ENCODE measurements at regions not wholly inside any gene's neighbourhood (a gene's known extent, or its start where the extent isn't known, plus 50 kb on each side); places are given as distances from the start of the nearest gene placed in this dataset.
"Not testable (repeated sequence)": the region's sequence is repeated elsewhere in the genome, so short reads cannot be mapped to it uniquely, and the experiment has no call there.

GRCh38 chr10:84718877-84719616 is 390.7 kb downstream of the CCSER2 start:
- H4K20me1 ChIP-seq (ENCODE audit: insufficient read depth, poor library complexity, severe bottlenecking) = no peaks in the 10 kb centered on the region
- H3K79me2 ChIP-seq = no peaks in the 10 kb centered on the region
- H3K36me3 ChIP-seq (replicated peaks; ENCODE audit: insufficient read depth, low read depth) = no peaks in the 10 kb centered on the region
- H3K4me2 ChIP-seq = no peak overlapping the region
- no peak overlapping the region for H3K4me3 ChIP-seq
- no peak overlapping the region for H3K27ac ChIP-seq
- H3K4me1 ChIP-seq (ENCODE audit: insufficient read depth) = no peaks in the 10 kb centered on the region
- TF ChIP-seq EZH2 (IDR thresholded peaks at IDR 0.05; ENCODE audit: borderline replicate concordance) (no peak), CTCF (IDR thresholded peaks at IDR 0.05; ENCODE audit: poor library complexity) (no peak), EZH2phosphoT487 (IDR thresholded peaks at IDR 0.05; ENCODE audit: low read depth, severe bottlenecking, unreplicated experiment) (no peak)
- no peaks in the 10 kb centered on the region for H3K27me3 ChIP-seq
- no peak for DNase-seq (ENCODE audit: low spot score)
- H2AFZ ChIP-seq = no peak overlapping the region
- 90% methylated on average over 3 of the region's 3 CpGs for WGBS (ENCODE audit: low lambda C conversion rate, missing lambda C conversion rate)
- H3K9me2 ChIP-seq (replicated peaks; ENCODE audit: insufficient read depth) = no peaks in the 10 kb centered on the region
- H3K9me3 ChIP-seq (ENCODE audit: low read depth) = no peaks in the 10 kb centered on the region

DNA sequence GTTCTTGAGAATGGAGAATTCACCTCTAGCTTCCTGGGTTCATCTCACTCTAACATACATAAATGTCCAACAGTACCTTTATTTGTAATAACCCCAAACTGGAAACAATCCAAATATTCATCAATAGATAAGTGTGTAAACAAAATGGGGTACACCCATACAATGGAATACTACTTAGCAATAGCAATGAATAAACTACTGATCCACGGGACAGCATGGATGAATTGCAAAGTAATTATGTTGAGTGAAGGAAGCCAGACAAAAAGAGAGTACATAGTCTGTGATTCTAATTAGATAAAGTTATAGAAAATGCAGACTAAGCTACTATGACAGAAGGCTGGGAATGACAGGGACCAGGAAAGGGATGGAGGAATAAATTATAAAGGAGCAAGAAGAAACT is 391.3 kb downstream of the CCSER2 start:
- 92% methylated on average over 1 of the region's 1 CpG for WGBS (ENCODE audit: low lambda C conversion rate, missing lambda C conversion rate)
- TF ChIP-seq EZH2phosphoT487 (IDR thresholded peaks at IDR 0.05; ENCODE audit: low read depth, severe bottlenecking, unreplicated experiment) (no peak), EZH2 (IDR thresholded peaks at IDR 0.05; ENCODE audit: borderline replicate concordance) (no peak), CTCF (IDR thresholded peaks at IDR 0.05; ENCODE audit: poor library complexity) (no peak)
- Histone ChIP-seq H3K79me2 (no peaks in the 10 kb centered on the region), H3K4me1 (ENCODE audit: insufficient read depth) (no peaks in the 10 kb centered on the region), H3K4me3 (no peak overlapping the region), H4K20me1 (ENCODE audit: insufficient read depth, poor library complexity, severe bottlenecking) (no peaks in the 10 kb centered on the region), H3K36me3 (replicated peaks; ENCODE audit: insufficient read depth, low read depth) (no peaks in the 10 kb centered on the region), H3K27me3 (no peaks in the 10 kb centered on the region), H3K9me2 (replicated peaks; ENCODE audit: insufficient read depth) (no peaks in the 10 kb centered on the region), H2AFZ (no peak overlapping the region), H3K9me3 (ENCODE audit: low read depth) (no peaks in the 10 kb centered on the region), H3K4me2 (no peak overlapping the region), H3K27ac (no peak overlapping the region)
- DNase-seq (ENCODE audit: low spot score) = no peak

DNA sequence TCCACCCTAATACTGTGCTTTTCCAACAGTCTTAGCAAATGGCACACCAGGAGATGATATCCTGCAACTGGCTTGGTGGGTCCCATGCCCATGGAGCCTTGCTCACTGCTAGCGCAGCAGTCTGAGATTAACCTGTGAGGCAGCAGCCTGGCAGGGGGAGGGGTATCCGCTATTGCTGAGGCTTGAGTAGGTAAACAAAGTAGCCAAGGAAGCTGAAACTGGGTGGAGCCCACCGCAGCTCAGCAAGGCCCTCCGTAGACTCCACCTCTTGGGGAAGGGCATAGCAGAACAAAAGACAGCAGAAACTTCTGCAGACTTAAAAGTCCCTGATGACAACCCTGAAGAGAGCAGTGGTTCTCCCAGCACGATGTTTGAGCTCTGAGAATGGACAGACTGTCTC is 399.0 kb downstream of the CCSER2 start:
- WGBS (ENCODE audit: low lambda C conversion rate, missing lambda C conversion rate) = 69% methylated on average over 5 of the region's 5 CpGs
- H3K9me2 ChIP-seq (replicated peaks; ENCODE audit: insufficient read depth) = no peaks in the 10 kb centered on the region
- DNase-seq (ENCODE audit: low spot score) = no peak
- no peak overlapping the region for H3K4me2 ChIP-seq
- H3K9me3 ChIP-seq (ENCODE audit: low read depth) = no peaks in the 10 kb centered on the region
- no peak overlapping the region for H2AFZ ChIP-seq
- no peak overlapping the region for H3K4me3 ChIP-seq
- no peak overlapping the region for H3K27ac ChIP-seq
- H3K79me2 ChIP-seq = no peaks in the 10 kb centered on the region
- no peaks in the 10 kb centered on the region for H3K36me3 ChIP-seq (replicated peaks; ENCODE audit: insufficient read depth, low read depth)
- H3K4me1 ChIP-seq (ENCODE audit: insufficient read depth) = no peaks in the 10 kb centered on the region
- no peaks in the 10 kb centered on the region for H4K20me1 ChIP-seq (ENCODE audit: insufficient read depth, poor library complexity, severe bottlenecking)
- H3K27me3 ChIP-seq = no peaks in the 10 kb centered on the region
- TF ChIP-seq EZH2 (IDR thresholded peaks at IDR 0.05; ENCODE audit: borderline replicate concordance) (no peak), EZH2phosphoT487 (IDR thresholded peaks at IDR 0.05; ENCODE audit: low read depth, severe bottlenecking, unreplicated experiment) (no peak), CTCF (IDR thresholded peaks at IDR 0.05; ENCODE audit: poor library complexity) (no peak)

DNA sequence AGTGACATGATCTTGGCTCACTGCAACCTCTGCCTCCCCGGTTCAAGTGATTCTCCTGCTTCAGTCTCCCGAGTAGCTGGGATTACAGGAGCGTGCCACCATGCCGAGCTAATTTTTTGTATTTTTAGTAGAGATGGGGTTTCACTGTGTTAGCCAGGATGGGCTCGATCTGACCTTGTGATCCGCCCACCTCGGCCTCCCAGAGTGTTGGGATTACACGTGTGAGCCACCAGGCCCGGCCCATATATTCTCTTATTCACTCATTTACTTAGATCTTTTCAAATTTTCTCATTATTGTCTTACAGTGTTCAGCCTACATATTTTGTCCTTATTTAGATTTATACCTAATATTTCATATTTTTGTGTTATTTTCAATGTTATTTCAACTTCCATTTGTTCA is 410.7 kb downstream of the CCSER2 start:
- 85% methylated on average over 9 of the region's 9 CpGs for WGBS (ENCODE audit: low lambda C conversion rate, missing lambda C conversion rate)
- not testable (repeated sequence) for H2AFZ ChIP-seq; H4K20me1 ChIP-seq (ENCODE audit: insufficient read depth, poor library complexity, severe bottlenecking); H3K9me2 ChIP-seq (replicated peaks; ENCODE audit: insufficient read depth); H3K36me3 ChIP-seq (replicated peaks; ENCODE audit: insufficient read depth, low read depth); H3K4me1 ChIP-seq (ENCODE audit: insufficient read depth); H3K4me2 ChIP-seq; H3K9me3 ChIP-seq (ENCODE audit: low read depth); DNase-seq (ENCODE audit: low spot score); H3K79me2 ChIP-seq; H3K27me3 ChIP-seq; H3K27ac ChIP-seq; H3K4me3 ChIP-seq
